NCI-H1048 (cell line): ENCODE measurements at regions not wholly inside any gene's neighbourhood (a gene's known extent, or its start where the extent isn't known, plus 50 kb on each side); places are given as distances from the start of the nearest gene placed in this dataset.
"Not testable (repeated sequence)": the region's sequence is repeated elsewhere in the genome, so short reads cannot be mapped to it uniquely, and the experiment has no call there.

Experiments used
- DNase-seq: peaks from one replicate; lab custom pipeline; 2025; lab: John Stamatoyannopoulos, UW

DNA sequence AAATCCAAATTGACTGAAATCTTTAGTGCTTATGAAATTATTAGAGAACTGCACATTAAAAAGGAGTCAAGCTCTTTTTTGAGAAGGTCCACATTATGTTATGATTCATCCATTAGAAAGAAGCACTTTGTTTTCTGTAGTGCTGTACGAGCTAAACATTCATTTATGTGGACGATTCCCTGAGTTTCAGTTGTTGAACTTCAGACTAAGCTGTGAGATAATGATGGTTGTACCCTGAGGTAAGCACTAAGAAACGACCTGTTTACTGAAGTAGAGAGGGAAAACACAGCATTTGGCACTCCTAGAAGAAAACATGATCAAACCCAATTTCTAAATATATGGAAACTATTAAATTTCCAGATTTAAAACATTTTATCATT, 67.3 kb upstream of the ATP2B1 start:
- no peak for DNase-seq

DNA sequence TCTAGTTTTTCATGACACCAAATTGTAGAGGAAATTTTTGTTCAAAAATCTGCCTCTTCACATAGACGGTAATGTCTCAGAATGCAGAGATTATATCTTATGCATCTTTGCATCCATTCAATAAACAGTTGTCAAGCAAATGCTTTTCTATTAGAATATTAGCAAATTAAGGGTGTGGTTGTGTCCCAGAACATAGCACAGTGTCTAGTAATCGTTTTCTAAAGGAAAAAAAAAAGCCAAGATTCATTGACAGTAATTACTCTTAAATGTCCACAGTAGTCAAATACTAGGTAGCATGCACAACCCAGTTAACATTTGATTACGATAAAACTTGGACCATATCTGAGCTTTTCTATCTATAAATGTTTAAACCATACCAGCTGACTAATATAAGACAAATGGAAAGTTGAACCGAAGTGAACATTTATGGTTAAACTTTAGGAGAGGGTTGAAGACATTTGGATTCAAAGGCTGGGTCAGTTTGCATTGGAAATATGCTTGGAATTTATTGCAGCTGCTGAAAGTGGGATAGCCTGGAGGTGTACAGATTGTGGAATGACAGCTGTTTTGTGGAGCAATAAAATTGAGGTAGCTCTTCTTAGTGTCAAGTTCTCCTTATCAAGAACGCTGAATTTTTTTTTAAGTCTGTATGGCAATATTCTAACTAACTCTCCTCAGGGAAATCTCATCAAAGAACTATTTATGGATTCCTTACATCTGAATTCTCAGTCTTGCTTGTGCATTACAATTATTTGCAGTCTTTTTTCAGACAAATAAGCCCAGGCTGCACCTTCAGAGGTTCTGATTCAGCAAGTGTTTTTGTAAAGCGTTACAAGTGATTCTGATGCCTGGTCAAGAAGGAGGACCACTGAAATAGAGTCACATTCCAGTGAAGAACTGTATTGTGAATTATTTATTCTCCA, 66.7 kb upstream of the ATP2B1 start:
- no peak for DNase-seq

DNA sequence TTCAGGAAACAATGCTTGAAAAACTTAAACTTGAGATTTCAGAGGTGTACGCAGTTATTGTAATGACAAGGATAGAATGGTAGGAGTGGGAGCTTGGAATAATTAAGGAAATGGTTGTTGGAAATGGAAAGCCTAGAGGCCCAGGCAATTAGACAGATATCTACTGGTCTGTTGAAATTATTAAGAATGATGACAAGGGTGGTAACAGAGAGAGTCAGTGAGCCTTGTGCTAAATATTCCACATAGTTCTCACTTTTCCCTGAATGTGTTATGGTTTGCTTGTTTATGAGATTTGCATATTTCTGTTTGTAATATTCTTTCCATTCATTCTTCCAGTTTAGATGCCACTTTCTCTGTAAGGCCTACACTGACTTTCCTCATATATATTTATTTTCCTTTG, 66.0 kb upstream of the ATP2B1 start:
- no peak for DNase-seq

DNA sequence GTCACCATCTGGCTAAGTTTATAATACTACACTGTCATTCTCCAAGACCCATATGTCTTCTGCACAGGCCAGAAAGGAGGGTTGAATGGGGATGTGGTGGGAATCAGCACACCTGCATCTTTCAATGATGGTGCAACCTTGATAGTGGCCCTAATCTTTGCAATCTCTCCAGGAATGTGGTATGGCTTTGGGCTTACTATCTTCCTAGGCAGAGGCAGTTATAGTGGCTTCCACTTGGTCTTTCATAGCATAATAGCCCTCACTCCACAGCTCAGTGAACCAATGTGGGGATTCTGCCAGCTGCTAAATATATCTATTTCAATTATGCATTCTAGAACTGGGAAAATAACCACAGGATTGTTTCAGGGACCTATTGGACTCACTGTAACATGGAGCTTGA, 61.8 kb upstream of the ATP2B1 start:
- DNase-seq, result no peak

GRCh38 chr12:89769483-89769818, 60.8 kb upstream of the ATP2B1 start:
- DNase-seq, result no peak

DNA sequence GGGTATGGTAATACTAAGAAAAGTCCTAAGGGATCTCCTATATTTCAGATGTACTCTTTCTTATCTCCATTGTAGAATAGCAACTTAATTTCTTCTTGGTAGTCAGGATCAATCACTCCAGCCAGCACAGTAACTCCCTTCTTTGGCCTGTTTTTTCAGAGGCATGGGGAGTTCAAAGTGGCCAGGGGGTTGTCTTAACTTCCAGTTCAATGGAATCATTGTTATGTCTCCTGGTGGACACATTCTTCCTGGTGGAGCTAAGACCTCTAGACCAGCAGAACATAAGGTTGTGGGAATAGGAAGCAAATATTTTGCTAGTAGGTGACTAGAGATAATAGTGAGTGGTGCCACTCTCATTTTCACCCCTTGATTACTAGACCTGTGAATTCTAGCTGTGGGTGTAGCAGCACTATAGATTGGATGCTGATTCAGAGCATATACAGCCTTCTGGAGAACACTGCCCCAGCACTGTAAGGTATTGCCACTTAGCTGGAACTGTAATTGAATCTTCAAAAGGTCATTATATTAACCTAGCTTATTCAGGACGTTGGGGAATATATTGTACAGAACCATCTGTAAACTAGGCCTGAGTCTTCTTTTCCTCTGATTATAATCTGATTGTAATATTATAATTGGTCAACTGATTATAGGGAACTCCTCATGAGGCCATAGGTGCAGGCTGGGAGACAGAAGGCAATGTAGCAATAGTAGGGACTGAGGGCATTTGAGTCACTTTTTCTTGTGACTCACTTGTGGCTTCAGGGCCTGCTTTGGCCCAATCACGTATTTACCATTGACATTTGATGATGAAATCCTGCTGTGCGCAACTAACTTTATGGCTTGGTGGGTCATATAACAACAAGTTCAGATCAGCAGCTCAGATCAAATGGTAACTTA, 60.2 kb upstream of the ATP2B1 start:
- no peak for DNase-seq

DNA sequence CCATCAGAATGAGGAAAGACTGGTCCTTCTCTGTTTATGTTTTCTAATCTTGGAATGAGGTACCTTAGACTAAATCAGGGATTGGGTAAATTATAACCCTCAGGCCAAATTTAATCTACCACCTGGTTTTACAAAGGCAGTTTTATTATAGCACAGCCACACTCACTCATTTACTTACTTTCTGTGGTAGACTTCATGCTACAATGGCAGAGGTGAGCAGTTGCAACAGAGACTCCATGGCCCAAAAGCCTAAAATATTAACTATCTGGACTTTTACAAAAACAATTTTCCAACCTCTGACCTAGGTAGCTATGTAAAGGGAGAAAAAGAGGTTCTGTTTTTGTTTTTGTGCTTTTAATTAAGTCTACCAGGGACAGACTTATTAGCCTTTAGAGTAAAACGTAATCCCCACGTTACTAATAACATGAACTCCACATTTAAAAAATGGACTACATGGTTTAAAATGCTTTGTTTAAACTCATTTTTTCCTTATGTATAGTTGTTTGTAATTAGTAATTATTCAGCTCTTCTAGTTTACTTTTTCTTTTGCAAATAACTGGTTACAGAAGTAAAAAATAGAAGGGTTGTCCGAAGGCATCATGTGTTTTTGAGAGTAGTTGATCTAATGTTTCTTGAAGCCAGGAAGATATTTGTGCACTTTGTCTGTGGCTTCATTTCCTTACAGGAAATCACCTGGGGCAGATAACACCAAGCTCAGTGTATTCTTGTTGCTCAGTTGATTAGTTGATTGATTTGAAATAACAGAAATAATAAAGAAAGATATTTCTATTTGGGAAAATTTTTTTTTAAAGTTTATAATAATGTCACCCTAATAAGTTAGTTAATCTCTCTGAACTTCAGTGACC, 57.6 kb upstream of the ATP2B1 start:
- DNase-seq, result no peak

- not testable (repeated sequence) for DNase-seq
Observed at GRCh38 chr12:89764164-89764563, 55.5 kb upstream of the ATP2B1 start.

DNA sequence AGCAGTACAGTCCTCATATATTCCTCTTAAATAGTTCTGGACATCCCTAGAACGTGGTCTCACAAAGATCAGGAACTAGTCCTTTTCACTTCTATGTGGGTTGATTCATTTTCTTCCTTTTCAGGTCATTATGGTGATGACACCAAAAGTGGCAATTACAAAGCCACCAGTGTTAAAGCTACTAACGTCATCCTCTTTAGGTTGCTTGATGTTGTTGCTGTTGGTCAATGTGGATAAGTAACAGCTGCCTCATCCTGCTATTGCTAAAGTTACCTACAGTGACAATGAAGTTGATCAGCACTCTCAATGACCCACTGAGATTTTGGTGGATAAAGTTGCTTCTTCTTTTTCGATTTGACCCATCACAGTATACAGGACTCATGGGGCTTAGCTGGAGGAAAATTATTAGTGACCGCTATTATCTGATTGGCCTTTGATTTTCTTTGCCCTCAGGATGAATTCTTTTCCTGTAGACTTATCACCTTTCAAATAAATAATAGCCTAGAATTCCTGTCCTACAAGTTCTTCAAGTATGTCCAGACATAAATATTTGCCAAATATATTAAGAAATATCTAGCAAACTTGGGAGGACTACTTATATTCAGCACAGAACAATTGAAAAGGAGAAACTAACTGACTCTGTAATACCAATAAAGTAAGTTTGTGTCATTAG, 54.0 kb upstream of the ATP2B1 start:
- no peak for DNase-seq

DNA sequence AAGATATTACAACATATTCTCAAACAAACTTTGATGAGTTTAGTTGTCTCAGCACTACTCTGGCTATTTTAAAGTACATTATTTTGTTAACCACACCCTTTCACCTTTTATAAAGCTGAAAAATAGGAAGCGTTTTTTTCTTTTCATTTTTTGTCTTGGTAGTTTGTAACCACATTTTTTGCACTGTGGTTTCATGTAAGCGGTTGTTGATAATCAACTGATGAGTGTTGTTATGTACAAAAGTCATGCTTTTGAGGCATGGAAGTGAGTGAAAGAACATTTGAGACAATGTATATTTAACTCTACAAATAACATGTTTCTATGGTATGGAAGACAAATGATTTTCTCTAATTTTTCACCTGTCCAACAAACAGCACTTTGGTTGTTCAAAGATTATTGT, 52.1 kb upstream of the ATP2B1 start:
- no peak for DNase-seq
